H1 (cell line): ENCODE measurements at regions not wholly inside any gene's neighbourhood (a gene's known extent, or its start where the extent isn't known, plus 50 kb on each side); places are given as distances from the start of the nearest gene placed in this dataset.

ENCODE experiments used
- TF ChIP-seq, protein P1 (sequence below): fragments of 300-600 bp; sonication (generic); IDR thresholded peaks from 2 replicates; pipeline ENCODE4 v1.7.1; 2012; ENCODE audit warnings: low read length, moderate library complexity, mild to moderate bottlenecking, inconsistent platforms; ENCODE audit not compliant: insufficient replicate concordance

DNA sequence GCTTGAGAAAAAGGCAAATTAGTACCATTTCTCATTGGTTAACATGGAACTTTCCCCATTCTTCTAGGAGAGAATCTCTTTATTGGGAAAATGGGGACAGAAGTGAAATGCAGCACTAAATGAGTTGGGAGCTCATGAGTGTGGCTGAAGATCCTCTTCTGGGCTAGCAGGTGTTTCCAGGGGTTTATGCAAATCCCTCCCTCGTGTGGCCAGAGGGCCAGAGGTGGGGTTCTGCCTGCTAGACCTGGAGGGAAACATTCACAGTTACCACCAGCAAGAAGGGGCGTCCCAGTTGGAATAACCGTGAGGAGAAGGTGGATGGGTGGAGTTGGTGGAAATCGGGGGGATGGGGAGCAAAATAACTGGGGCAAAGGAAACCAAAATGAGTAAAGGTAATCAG is 235.9 kb downstream of the KLF6 start (continued):
- TF ChIP-seq, protein P1, sequence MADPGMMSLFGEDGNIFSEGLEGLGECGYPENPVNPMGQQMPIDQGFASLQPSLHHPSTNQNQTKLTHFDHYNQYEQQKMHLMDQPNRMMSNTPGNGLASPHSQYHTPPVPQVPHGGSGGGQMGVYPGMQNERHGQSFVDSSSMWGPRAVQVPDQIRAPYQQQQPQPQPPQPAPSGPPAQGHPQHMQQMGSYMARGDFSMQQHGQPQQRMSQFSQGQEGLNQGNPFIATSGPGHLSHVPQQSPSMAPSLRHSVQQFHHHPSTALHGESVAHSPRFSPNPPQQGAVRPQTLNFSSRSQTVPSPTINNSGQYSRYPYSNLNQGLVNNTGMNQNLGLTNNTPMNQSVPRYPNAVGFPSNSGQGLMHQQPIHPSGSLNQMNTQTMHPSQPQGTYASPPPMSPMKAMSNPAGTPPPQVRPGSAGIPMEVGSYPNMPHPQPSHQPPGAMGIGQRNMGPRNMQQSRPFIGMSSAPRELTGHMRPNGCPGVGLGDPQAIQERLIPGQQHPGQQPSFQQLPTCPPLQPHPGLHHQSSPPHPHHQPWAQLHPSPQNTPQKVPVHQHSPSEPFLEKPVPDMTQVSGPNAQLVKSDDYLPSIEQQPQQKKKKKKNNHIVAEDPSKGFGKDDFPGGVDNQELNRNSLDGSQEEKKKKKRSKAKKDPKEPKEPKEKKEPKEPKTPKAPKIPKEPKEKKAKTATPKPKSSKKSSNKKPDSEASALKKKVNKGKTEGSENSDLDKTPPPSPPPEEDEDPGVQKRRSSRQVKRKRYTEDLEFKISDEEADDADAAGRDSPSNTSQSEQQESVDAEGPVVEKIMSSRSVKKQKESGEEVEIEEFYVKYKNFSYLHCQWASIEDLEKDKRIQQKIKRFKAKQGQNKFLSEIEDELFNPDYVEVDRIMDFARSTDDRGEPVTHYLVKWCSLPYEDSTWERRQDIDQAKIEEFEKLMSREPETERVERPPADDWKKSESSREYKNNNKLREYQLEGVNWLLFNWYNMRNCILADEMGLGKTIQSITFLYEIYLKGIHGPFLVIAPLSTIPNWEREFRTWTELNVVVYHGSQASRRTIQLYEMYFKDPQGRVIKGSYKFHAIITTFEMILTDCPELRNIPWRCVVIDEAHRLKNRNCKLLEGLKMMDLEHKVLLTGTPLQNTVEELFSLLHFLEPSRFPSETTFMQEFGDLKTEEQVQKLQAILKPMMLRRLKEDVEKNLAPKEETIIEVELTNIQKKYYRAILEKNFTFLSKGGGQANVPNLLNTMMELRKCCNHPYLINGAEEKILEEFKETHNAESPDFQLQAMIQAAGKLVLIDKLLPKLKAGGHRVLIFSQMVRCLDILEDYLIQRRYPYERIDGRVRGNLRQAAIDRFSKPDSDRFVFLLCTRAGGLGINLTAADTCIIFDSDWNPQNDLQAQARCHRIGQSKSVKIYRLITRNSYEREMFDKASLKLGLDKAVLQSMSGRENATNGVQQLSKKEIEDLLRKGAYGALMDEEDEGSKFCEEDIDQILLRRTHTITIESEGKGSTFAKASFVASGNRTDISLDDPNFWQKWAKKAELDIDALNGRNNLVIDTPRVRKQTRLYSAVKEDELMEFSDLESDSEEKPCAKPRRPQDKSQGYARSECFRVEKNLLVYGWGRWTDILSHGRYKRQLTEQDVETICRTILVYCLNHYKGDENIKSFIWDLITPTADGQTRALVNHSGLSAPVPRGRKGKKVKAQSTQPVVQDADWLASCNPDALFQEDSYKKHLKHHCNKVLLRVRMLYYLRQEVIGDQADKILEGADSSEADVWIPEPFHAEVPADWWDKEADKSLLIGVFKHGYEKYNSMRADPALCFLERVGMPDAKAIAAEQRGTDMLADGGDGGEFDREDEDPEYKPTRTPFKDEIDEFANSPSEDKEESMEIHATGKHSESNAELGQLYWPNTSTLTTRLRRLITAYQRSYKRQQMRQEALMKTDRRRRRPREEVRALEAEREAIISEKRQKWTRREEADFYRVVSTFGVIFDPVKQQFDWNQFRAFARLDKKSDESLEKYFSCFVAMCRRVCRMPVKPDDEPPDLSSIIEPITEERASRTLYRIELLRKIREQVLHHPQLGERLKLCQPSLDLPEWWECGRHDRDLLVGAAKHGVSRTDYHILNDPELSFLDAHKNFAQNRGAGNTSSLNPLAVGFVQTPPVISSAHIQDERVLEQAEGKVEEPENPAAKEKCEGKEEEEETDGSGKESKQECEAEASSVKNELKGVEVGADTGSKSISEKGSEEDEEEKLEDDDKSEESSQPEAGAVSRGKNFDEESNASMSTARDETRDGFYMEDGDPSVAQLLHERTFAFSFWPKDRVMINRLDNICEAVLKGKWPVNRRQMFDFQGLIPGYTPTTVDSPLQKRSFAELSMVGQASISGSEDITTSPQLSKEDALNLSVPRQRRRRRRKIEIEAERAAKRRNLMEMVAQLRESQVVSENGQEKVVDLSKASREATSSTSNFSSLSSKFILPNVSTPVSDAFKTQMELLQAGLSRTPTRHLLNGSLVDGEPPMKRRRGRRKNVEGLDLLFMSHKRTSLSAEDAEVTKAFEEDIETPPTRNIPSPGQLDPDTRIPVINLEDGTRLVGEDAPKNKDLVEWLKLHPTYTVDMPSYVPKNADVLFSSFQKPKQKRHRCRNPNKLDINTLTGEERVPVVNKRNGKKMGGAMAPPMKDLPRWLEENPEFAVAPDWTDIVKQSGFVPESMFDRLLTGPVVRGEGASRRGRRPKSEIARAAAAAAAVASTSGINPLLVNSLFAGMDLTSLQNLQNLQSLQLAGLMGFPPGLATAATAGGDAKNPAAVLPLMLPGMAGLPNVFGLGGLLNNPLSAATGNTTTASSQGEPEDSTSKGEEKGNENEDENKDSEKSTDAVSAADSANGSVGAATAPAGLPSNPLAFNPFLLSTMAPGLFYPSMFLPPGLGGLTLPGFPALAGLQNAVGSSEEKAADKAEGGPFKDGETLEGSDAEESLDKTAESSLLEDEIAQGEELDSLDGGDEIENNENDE: no peak
